M059J (cell line): ENCODE measurements at regions not wholly inside any gene's neighbourhood (a gene's known extent, or its start where the extent isn't known, plus 50 kb on each side); places are given as distances from the start of the nearest gene placed in this dataset.

Experiments
- DNase-seq: peaks from one replicate; pipeline ENCODE4 v3.0.0-alpha.2; 2012; ENCODE audit warnings: low read depth

DNA sequence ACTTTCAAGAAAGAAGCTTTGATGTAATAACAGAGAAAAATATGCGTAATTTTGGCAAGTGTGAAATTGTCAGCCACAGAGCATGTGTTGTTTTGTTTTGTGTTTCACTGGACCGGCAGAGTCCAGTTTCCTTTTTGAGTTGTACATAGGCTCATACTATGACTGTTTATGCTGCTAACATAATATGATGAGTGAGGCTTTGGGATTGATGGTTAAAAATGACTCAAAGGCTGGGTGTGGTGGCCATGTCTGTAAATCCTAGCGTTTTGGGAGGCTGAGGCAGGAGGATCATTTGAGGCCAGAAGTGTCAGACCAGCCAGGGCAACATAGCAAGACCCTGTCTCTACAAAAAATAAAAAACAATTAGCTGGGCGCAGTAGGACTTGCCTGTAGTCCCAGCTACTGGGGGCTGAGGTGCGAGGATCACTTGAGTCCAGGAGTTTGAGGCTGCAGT is 487.9 kb downstream of the PCNX1 start:
- no peak for DNase-seq

DNA sequence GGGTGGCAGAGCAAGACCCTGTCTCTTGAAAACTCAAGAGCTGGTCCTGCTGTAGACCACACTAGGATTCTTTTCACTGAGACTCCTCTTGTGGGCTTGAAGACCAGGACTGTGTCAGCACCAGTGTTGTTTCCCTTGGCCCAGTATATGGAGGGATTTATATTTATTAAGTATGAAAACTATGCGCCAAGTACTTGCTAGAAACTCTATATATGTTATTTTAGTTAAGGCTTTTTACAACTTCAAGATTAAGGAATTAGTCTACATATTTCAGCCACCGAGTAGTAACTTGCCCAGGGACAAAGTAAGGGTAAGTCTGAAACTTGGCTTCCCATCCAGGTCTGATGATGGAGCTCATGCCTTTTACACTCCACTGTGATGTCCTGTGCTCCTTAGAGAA is 488.4 kb downstream of the PCNX1 start:
- no peak for DNase-seq

DNA sequence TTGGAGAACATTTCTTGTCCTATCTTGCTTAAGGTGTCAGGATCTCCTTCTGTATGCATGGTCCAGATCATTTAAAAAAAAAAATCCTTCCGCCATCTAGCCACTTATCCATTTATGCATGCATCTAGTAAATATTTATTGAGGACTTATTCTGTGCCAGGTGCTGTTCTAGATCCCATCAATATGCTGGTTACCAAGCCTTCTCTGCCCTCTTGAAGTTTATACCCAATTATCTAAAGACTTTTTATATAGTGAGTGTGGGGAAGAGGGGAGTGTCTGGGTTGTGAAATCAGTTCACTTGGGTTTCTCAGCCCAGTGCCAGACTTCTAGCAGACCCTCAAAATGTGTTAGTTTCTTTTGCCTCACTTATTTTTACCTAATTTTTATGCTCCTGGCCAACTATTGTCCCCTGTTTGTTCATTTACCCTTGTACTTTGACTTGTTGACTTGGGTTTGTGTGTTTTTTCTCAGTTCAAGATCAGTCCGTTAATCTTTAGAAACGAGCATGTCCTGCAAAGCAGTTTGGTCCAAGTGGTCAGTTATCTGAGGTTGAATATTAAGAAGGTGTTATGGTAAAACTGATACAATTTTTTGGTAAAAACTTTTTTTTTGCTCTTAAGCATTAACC is 488.9 kb downstream of the PCNX1 start:
- DNase-seq = no peak

DNA sequence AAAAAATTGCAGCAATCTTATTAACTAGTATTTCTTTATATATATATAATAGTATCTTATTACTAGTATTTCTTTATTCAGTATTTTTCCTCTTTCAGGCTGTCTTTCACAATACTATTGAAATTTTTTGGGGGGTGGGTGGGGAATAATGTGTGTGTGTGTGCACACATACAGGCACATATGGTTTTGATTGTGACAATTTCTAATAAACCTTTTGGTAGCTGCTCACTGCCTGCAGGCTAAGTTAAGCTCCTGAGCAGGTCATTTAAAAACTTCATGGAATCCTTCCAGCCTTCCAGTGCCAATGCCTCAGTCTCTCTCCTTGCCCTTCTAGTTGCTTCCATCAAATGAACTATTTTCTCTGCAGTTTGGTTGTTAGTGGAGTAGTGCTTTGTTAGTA is 490.1 kb downstream of the PCNX1 start:
- no peak for DNase-seq

DNA sequence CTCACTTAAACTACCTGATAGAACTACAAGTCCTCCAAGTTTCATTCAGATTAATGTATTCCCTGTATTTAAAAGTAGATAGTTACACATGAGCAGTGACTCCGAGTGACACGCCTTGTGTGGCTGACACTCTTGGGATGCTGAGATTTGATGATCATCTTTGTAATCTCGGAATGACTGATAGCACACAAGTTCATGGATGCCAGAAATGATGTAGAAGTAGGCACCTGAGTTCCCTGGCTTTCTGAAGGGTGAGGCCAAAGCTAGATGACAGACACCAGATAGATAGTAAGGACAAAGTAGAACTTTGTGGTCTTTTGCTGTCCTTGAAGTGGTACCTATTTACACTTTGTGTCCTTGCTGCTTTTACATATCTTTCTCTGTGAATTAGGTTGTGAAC is 491.2 kb downstream of the PCNX1 start:
- DNase-seq = no peak

DNA sequence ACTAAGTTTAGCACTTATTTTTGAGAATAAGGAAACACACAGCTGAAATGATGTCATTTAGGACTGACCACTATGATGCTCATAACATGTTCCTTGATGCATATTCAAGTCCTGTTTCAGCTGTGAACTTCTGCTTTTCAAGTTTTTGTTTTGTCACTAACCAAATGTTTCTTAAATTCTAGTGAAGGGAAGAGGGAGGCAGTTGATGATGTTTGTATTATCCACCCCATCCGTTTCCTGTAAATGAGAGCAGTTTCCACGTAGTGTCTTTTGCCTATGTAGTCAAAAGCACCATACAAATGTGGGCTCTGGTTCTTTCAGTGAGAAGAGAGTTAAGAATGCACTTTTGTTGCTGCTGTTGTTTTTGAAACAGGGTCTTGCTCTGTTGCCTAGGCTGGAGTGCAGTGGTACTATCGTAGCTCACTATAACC is 491.8 kb downstream of the PCNX1 start:
- DNase-seq = no peak

DNA sequence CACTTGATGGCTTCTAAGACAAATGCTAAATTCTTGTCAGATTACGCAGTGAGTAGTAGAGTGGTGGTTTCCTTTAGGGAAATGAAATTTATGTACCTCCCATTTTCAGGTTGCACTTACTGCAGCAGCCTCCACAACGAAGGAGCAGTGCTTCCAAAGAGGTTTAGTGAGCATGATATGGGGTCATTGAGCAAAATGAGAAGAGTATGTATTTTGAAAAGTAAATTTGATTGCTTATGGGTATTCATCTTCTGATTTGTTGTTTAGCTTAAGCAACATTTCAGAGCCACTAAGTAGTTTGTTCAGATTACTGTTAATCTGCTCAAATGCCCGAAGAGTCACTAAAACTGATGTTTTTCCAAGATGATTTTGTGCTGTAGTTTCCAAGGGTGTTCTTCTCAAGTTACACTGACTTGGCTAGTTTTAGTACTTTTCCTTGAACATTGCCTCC is 493.6 kb downstream of the PCNX1 start:
- DNase-seq = peak; percentile 30

DNA sequence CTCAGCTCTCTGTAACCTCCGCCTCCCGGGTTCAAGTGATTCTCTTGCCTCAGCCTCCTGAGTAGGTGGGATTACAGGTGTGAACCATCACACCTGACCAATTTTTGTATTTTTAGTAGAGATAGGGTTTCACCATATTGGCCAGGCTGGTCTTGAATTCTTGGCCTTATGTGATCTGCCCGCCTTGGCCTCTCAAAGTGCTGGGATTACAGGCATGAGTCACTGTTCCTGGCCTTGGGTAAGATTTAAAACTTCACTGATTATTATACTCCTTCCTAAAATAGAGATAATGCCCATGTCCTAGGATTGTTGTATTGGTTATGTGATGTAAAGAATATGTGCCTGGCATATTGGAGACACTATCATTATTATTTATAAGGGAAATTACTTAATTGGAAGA is 495.2 kb downstream of the PCNX1 start:
- peak; percentile 60 for DNase-seq

DNA sequence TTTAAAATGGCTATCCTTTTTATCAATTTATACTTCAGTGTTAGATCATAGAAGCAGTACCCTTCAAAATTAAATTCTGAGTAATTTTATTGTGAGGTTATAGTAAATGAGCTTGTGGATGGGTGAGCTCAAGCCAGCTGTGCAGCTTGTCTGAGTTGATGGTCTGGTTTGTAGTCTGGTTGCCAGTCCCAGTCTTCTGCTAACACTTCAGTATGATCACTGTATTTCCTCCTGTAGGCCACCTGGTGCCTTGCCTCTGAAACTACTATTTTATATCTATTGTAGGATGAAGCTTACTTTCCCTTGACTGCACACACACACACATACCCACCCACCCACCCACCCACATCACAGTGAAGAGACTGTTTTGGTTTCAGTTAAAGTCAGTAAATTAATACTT is 496.4 kb downstream of the PCNX1 start:
- DNase-seq = peak; percentile 28

DNA sequence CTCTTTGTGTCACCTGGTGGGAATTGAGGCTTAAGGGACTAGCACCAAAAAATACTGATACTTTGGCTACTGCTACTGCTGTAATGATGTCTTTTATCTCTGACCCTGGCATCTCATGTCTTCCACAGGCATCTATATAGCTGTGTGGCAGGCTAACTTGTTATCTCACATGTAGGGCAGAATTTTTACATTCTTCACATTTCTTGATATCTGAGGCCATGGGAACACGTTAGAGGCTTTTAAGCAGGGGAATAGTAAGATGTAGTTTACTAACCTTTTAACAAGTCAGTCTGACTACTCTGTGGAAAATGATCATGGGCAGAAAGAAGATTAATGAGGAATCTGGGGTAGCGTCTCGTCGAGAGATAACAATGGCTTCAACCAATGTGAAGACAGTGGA is 498.4 kb downstream of the PCNX1 start:
- no peak for DNase-seq

DNA sequence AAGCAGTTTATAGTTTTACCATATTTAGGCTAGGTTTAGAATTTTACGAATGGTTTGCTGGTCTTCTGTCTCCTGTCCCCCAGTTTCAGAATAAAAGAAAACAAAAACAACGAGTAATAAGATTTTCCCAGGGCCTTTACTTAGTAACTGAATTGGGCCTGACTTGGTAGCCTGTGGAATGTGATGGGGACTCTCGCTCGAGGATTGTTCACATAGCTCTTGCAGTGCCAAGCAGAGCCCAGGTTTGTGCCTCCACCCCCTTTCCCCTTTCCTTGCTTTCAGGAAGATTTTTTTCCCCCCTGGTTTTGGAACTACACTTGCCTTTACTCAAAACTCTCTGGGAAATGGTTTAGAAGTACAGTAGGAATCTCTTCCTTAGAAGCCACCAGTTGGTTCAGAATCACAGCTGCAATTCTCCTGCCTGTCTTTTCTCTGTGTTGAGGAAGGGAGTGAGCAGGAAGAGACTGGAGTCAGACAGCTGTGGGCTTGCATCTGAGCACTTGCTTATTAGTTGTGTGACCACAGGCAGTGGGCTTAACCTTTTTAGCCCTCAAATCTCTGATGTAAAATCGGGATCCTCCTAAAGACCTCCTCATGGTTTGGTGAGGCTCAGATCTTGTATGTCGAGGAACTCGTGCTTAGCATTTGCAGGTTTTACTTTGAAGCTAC is 501.2 kb downstream of the PCNX1 start:
- DNase-seq = no peak

DNA sequence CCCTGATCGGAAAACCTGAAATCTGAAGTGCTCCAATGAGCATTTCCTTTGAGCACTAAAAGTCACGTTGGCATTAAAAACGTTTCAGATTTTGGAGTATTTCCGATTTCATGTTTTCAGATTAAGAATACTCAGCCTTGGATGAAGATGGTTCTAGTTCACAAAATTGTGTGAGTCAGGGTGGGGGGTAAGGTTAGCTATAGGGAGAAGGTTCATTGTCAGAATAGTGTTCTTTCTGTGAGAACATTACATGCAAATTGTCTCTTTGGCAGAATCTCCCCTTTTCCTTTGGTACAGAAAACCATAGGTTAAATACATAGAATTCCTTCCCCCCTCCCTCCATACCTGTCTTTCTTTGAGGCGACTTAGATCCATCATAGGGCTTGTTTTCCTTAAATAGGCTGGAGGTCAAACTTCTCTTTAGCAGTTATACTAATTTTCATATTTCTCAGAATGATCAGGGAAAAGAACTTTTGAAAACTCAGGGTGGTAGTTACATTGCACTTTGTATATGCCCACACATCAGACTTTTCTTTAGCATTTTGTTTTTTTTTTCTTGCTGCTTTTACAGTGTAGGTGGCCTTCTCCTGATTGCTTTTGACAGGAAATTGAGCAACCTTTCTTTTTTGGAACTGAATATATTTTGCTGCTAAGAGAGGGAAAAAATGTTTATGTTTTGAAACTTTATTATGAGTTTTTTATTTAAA is 503.5 kb downstream of the PCNX1 start:
- no peak for DNase-seq

DNA sequence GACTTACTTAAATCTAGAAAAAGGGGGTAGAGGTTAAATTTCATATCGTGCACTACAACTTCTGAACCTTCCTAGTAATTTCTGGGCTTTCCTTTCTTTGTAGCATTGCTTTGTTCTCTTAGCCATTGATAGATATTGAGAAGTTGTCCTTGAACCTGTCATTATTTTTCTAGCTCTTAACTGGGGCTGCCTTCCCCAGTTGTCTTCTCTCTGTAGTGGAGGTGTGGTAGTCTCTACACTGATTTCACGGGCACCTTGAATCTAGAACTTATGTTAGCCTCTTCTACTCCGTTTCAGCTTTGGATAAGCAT is 504.0 kb downstream of the PCNX1 start:
- DNase-seq = no peak

DNA sequence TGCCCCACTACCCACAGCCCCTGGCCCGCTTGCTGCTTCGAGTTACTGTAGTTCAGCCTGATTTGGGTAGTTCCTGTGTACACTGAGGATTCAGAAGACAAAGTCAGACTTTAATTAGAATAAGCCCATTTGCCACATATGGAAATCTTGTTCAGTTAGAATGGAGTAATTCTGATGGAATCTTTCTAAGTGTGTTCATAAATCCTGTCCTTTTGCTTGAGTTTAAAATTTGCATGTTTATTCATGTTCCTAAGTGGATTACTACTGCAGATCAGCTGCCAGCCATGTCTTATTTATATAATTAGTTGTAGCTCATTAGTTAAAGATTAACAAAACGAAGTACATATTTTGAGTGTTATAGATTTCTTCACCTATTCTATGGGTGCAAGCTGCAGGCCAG is 504.5 kb downstream of the PCNX1 start:
- no peak for DNase-seq

DNA sequence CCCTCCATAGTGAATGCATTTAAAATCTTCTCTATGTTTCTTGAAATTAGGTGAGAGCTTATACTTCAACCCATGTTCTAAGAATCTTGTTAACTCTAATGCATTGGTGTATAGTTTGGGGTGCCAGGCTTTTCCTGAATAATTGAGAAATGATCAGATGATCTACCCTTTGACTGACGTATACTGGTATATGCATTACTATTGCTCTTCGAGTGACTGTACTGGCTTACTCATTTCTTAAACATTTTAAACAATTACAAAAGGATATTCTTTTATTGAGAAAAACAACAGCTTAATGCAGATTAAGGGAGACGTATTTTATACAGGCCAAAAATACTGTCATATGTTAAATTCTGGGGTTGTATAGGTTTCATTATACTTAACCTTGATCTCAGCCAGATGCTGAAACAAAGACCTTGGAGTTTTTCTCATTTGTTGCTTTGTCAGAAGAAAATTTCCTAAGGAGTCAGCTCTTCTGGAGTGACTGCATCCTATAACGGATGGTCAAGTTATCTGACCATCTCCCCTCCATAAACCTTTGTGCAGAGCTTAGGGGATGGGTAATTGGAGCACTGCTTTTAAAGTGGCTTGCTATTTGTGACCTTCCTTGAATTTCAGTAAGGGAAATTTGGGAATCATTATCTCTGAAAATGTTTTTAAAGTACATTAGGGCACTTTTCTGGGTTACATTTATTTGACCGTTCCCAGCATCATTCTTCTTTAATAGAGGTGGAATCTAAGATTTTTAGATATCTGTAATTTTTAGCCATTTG is 507.6 kb downstream of the PCNX1 start:
- peak; percentile 25 for DNase-seq

DNA sequence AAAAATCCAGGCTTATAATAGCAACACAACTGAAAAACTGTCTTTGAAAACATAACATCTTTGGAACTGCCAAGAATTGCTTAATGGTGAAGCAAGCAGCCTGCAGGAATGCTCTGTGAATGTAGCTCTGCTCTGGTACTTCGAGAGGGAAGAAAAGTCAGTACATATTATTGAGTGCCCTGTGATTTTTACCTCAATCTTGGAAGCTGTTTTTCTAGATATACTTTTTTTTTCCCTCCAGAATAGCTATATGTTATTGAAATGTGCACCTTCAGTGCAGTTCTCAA is 508.1 kb downstream of the PCNX1 start:
- DNase-seq = no peak

DNA sequence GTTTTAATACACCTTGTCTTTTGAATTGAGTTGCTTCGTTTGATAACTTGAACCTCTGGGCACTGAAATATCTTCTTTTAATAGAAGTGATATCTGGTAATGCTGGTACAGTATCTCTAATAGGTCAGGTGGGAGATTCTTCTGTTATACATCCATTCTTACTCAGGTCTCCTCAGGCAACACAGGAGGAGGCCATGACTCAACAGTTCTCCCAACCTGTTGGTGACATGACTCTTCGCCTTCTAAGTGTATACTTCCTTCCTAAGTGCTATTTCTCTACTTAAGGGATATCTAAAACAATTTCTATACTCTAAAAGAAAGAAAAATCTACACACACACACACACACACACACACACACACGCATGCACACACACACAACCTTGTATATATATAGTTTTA is 509.1 kb downstream of the PCNX1 start:
- peak; percentile 61 for DNase-seq

DNA sequence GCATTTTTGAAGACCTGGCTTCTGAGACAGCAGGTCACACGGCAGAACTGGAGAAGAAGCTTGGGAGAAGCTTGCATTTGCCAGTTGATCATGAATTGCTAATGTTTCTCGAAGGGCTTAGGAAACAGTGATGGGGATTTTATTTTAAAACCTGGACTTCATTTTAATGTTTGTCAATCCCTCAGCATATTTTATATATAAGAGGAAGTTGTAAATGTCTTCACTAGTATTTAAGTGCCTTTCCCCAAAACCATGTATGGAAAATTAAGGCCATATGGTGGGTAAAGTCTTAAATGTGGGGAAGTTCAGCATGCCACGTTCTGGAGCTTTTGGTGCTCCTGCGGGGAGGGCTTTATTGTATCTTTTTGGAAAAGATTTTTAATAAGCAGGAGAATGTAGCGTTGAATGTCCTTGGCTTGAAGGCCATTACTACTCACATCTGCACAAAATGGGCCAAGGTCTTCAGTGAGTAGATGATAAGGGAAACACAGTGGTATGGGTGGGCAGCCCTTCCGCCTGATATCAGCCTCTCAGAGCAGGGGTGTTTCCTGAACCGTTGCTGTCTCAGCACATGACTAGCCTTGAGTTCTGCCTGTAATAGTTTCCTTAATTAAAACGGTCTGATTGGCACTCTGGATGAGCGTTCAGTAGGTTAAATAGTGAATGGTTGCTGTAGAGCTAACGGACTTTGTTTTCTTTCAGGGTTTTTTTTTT is 511.4 kb downstream of the PCNX1 start:
- no peak for DNase-seq

DNA sequence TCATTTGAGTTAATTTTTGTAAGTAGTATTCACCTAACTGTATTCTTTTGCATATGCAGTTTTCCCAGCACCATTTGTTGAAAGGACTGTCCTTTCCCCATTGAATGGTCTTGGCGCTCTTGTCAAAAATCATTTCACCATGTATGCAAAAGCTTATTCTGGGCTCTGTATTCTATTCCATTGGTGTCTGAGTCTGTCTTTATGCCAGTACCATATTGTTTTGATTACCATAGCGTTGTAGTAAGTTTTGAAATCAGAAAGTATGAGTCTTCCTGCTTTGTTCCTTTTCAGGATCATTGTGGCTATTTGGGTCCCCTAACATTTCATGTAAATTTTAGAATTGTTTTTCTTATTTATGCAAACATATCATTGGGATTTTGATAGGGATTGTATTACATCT is 508.7 kb upstream of the RGS6 start:
- no peak for DNase-seq

DNA sequence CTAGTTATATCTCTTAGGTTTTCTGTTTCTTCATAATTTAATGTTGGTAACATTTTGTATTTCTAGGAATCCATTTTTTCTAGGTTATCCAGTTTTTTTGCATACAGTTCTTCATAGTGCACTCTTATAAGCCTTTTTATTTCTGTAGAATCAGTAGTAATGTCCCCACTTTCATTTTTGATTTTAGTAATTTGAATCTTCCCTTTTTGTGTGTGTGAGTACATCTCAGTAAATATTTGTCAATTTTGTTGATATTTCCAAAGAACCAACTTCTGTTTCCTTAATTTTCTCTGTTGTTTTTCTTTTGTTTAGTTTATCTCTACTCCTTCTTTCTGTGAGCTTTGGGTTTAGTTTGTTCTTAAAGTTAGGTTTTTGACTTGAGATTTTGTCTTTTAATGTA is 507.3 kb upstream of the RGS6 start:
- no peak for DNase-seq

DNA sequence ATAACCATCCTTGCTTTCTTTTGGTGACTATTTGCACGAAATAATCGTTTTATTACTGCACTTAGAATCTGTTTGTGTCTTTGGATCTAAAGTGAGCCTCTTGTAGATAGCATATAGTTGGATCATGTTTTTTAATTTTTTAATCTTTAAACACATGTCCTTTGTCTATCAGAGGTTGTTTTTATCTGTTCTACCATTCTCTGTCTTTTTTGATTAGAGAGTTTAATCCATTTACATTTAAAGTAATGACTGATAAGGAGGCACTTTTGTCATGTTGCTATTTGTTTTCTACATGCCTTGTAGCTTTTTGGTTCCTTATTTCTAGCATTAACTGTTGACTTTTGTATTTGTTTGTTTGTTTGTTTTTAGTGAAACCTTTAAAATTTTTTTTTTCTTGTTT is 506.2 kb upstream of the RGS6 start:
- no peak for DNase-seq

DNA sequence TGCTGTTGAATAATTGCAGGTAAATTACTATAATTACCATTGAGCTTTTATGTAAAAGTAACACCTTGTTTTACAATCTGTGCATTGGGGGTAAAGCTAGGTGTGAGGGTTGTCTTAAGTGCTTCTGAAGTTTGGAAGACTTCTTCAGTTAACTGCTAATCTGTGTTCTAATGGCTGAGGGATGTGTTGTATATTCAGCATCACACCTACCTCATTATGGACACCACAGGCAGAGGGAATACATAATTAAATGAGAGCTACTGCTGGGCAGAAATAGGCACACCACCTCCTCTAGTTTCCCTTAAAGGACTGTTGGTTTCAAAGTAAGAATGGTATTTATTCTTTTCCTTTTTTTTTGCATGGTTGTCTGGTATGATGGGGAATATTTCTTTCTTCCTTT is 502.3 kb upstream of the RGS6 start:
- no peak for DNase-seq
